T follicular helper cell (primary cell): ENCODE measurements at regions not wholly inside any gene's neighbourhood (a gene's known extent, or its start where the extent isn't known, plus 50 kb on each side); places are given as distances from the start of the nearest gene placed in this dataset.

ENCODE experiments used
- DNase-seq: peaks from one replicate; pipeline ENCODE4 v3.0.0-alpha.2; 2020; ENCODE audit warnings: low read depth

- no peak for DNase-seq
These were observed 87.0 kb upstream of the IGF1R start for GRCh38 chr15:98561169-98561941.

- no peak for DNase-seq
These were observed 85.9 kb upstream of the IGF1R start for GRCh38 chr15:98562331-98562937.

- no peak for DNase-seq
These were observed 82.8 kb upstream of the IGF1R start for GRCh38 chr15:98565566-98565965.

- no peak for DNase-seq
These were observed 80.4 kb upstream of the IGF1R start for GRCh38 chr15:98567951-98568350.

DNA sequence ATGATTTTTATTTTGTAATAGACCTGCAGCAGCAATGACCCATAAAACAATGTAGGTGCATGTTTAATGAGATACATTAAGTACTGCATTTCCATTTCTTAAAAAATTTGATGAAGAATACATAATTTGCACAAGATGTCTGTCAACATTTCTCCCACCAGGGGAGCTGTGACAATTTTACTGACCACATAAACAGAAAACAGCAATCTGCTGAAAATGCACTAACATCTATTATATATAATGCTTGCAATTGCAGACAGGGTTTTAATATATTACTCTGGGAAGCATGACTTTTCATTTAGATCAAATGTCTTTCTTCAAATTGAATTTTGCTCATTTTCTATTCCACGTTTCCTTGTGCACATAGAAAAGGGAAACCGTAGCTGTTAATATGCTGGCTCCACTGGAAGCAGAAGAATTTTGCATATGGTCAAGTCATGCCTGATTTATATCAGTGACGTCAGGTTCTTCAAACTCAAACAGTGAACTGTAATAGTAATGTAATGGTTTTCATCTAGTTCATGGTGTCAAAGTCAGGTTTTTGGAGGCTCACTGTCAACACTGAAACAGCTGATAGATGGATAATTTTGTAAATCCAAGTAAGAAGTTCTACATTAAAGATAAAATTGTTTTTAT lies 79.8 kb upstream of the IGF1R start:
- no peak for DNase-seq

- DNase-seq: no peak
These were observed 78.2 kb upstream of the IGF1R start for GRCh38 chr15:98570119-98570518.

DNA sequence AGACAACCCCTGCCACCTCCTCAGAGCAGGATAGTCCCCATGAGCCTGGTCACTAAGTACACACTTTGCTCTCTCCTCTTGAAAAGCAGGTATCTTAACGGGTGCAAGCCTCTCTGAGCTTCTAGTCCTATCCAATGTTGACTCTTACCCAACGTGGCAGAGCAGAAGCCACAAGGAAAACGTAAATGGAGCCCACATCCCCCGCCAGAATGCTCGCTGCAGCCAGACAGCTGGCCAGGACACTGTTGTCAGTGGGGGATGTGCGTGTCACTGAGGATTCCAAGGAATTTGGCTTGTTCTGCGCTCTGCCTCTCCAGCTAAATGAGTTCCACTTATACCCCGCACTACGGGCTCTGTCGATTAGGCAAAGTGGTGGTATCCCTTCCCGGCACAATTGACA lies 67.8 kb upstream of the IGF1R start:
- no peak for DNase-seq

GRCh38 chr15:98581715-98582114 lies 66.6 kb upstream of the IGF1R start:
- DNase-seq: no peak

DNA sequence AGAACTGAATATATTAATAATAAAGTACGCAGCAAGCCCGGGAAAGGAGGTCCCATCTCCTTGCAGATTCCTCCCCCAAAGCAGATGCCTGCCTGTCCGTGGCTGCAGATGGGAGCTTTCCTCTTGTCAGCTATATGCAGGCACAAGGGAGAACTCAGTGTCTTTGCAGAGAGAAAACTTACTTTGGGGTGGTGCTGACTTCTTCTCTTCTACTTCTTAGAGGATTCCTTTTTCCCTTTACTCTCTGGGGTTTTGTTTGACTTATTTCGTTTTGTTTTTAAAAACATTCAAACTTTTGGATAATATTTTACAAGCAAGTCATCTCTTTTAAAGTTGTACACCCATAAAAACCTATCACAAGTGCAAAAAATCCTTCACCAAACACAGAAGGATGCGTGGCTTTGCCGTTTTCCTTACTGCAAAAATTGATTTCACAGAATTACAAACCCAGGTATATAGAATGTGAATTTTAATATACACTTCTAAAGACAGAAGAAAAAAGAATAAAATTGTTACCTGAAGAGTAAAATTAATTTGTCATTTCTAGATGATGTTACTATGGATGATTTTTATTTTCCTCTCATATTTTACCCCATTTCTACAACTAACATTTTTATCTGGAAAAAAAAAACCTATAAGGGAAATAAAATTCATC lies 65.3 kb upstream of the IGF1R start:
- DNase-seq: no peak

GRCh38 chr15:98583771-98584430 lies 64.4 kb upstream of the IGF1R start:
- no peak for DNase-seq

- no peak for DNase-seq
These were observed 62.3 kb upstream of the IGF1R start for GRCh38 chr15:98586066-98586465.

DNA sequence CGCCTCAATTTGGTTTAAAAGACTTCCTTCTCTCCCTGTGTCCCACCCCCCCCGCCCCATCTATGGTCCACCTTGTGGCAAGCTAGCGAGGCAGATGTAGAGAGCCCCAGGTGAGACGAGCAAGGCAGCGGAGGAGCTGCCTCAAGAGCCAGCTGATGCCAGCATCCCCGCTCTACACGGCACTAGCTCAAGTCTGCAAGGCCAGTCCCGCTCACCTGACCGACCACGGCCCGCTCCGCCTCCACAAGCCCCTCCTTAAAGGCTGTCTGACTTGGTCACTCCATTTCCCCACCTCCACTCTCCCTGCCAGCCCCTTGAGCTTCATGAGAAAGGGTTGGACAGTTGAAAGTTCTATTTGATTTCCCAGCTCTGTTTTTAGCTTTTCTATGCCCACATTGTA lies 56.2 kb upstream of the IGF1R start:
- DNase-seq: no peak

GRCh38 chr15:98596131-98596530 lies 52.2 kb upstream of the IGF1R start:
- no peak for DNase-seq

DNA sequence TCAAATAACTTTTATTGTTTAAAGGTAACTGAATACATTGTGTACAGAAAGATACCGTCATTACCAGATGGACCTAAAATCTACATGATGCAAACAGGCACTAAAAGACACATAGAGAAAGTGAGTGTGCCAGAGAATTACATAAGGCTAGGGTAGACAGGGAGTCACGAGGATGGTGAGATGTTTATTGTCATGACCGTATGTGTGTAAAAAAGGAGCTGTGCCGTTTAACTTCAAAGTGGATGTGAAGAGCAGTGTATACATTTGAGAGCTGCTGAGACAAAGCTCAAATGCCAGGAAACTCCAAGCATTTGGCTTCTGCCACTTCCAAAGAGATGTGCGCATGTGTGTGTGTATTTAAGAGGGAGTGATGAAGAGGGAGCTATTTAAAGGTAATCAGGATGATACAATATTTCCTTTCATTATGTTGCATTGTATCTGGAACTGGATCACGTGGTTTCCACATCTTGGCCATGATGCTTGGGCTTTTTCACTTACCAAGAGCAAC lies 51.4 kb upstream of the IGF1R start:
- DNase-seq: no peak

GRCh38 chr15:98597666-98598065 lies 50.7 kb upstream of the IGF1R start:
- no peak for DNase-seq
